ENCODE measurements at regions not wholly inside any gene's neighbourhood (a gene's known extent, or its start where the extent isn't known, plus 50 kb on each side); places are given as distances from the start of the nearest gene placed in this dataset.

DNA sequence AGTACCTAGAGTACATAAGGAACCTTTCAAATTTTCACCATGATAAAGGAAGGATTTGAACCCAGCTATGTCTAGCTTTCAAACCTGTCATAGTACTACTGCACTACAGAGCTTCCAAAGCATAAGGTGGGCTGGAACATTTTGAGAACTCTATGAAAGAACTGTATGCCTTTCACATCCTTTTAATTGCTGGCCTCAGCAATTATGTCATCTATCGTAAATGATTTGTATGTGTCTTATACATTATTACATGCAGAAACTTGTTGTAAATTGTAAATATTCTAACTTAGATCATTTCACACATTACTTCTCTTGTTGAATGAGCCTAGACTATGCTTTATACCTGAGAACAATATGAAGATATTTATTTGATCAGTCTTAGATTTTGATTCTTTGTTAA is 220.7 kb downstream of the HEPH start:
- TF ChIP-seq, protein P1, sequence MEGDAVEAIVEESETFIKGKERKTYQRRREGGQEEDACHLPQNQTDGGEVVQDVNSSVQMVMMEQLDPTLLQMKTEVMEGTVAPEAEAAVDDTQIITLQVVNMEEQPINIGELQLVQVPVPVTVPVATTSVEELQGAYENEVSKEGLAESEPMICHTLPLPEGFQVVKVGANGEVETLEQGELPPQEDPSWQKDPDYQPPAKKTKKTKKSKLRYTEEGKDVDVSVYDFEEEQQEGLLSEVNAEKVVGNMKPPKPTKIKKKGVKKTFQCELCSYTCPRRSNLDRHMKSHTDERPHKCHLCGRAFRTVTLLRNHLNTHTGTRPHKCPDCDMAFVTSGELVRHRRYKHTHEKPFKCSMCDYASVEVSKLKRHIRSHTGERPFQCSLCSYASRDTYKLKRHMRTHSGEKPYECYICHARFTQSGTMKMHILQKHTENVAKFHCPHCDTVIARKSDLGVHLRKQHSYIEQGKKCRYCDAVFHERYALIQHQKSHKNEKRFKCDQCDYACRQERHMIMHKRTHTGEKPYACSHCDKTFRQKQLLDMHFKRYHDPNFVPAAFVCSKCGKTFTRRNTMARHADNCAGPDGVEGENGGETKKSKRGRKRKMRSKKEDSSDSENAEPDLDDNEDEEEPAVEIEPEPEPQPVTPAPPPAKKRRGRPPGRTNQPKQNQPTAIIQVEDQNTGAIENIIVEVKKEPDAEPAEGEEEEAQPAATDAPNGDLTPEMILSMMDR (conservative IDR thresholded peaks at IDR 0.05; ENCODE audit: low read depth, low read length) = no peak
- TF ChIP-seq SMC3 (IDR thresholded peaks at IDR 0.05; ENCODE audit: low read depth, low read length) (no peak), POLR2A (IDR thresholded peaks at IDR 0.05; ENCODE audit: low read depth, low read length) (no peak), FOS (IDR thresholded peaks at IDR 0.05; ENCODE audit: low read depth, low read length) (no peak), MAZ (IDR thresholded peaks at IDR 0.05; ENCODE audit: borderline replicate concordance, low read depth, low read length) (no peak), RCOR1 (IDR thresholded peaks at IDR 0.05; ENCODE audit: insufficient replicate concordance, low read length) (no peak), CEBPB (IDR thresholded peaks at IDR 0.05; ENCODE audit: low read depth, low read length) (no peak), RFX5 (IDR thresholded peaks at IDR 0.05; ENCODE audit: low read depth, low read length) (no peak), BHLHE40 (IDR thresholded peaks at IDR 0.05; ENCODE audit: low read depth, low read length) (no peak), RAD21 (IDR thresholded peaks at IDR 0.05; ENCODE audit: low read length) (no peak)
- TF ChIP-seq, protein P2, sequence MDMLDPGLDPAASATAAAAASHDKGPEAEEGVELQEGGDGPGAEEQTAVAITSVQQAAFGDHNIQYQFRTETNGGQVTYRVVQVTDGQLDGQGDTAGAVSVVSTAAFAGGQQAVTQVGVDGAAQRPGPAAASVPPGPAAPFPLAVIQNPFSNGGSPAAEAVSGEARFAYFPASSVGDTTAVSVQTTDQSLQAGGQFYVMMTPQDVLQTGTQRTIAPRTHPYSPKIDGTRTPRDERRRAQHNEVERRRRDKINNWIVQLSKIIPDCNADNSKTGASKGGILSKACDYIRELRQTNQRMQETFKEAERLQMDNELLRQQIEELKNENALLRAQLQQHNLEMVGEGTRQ (IDR thresholded peaks at IDR 0.05; ENCODE audit: low read depth, low read length) = no peak
